Ectodermal cell (in vitro differentiated cells): ENCODE measurements at regions not wholly inside any gene's neighbourhood (a gene's known extent, or its start where the extent isn't known, plus 50 kb on each side); places are given as distances from the start of the nearest gene placed in this dataset.

ENCODE experiments used
- H3K27ac ChIP-seq: 2 replicates; pipeline ENCODE4 v1.7.0; 2013; ENCODE audit warnings: mild to moderate bottlenecking, low read depth, low read length; ENCODE audit not compliant: insufficient read depth, poor library complexity, severe bottlenecking
- H3K27me3 ChIP-seq: 2 replicates; pipeline ENCODE4 v1.7.0; 2013; ENCODE audit warnings: mild to moderate bottlenecking, low read length; ENCODE audit not compliant: insufficient read depth, control insufficient read depth, poor library complexity, severe bottlenecking
- H3K36me3 ChIP-seq: one replicate; pipeline ENCODE4 v1.7.0; 2013; ENCODE audit warnings: low read length; ENCODE audit not compliant: control insufficient read depth, insufficient read depth
- H3K4me1 ChIP-seq: one replicate; pipeline ENCODE4 v1.7.0; 2013; ENCODE audit warnings: low read length; ENCODE audit not compliant: control insufficient read depth, insufficient read depth
- H3K4me3 ChIP-seq: 2 replicates; pipeline ENCODE4 v1.7.0; 2013; ENCODE audit warnings: low read depth, low read length, control low read depth; ENCODE audit not compliant: insufficient read depth
- H3K9me3 ChIP-seq: 2 replicates; pipeline ENCODE4 v1.7.0; 2013; ENCODE audit warnings: mild to moderate bottlenecking, low read length, moderate library complexity; ENCODE audit not compliant: control insufficient read depth
- WGBS, 2 experiments: methylation state at CpG; one replicate each; pipeline ENCODE4 v1.1.7; 2013; ENCODE audit warnings: missing lambda C conversion rate in 2 of 2; 5-methylcytosine and 5-hydroxymethylcytosine counted together

GRCh38 chr10:28354511-28354910 is 51.6 kb upstream of the MPP7 start:
- Histone ChIP-seq H3K4me3 (no peak overlapping the region), H3K27ac (no peak overlapping the region), H3K27me3 (no peaks in the 10 kb centered on the region), H3K9me3 (no peaks in the 10 kb centered on the region), H3K4me1 (no peaks in the 10 kb centered on the region), H3K36me3 (no peaks in the 10 kb centered on the region)
- WGBS, 2 experiments = 90 to 96% methylated on average over 4 of the region's 4 CpGs

- 89 to 94% methylated on average over 2 of the region's 2 CpGs for WGBS, 2 experiments
- no peaks in the 10 kb centered on the region for H3K36me3 ChIP-seq
Measured at GRCh38 chr10:28355376-28355775, 52.5 kb upstream of the MPP7 start.

GRCh38 chr10:28359334-28359733 is 56.5 kb upstream of the MPP7 start:
- Histone ChIP-seq H3K4me3 (no peak overlapping the region), H3K36me3 (no peaks in the 10 kb centered on the region), H3K27me3 (no peaks in the 10 kb centered on the region), H3K9me3 (no peaks in the 10 kb centered on the region), H3K27ac (no peak overlapping the region), H3K4me1 (no peaks in the 10 kb centered on the region)
- WGBS, 2 experiments = 95 to 99% methylated on average over 1 to 3 of the region's 3 CpGs

More at GRCh38 chr10:28355376-28355775, 52.5 kb upstream of the MPP7 start:
- no peaks in the 10 kb centered on the region for H3K27me3 ChIP-seq
- H3K27ac ChIP-seq = no peak overlapping the region
- H3K4me1 ChIP-seq = no peaks in the 10 kb centered on the region
- H3K9me3 ChIP-seq = no peaks in the 10 kb centered on the region
- no peak overlapping the region for H3K4me3 ChIP-seq

GRCh38 chr10:28360175-28360574 is 57.3 kb upstream of the MPP7 start:
- no peaks in the 10 kb centered on the region for H3K27me3 ChIP-seq
- WGBS, 2 experiments = 83 to 98% methylated on average over 4 of the region's 4 CpGs
- no peaks in the 10 kb centered on the region for H3K4me1 ChIP-seq
- no peaks in the 10 kb centered on the region for H3K36me3 ChIP-seq
- no peaks in the 10 kb centered on the region for H3K9me3 ChIP-seq
- no peak overlapping the region for H3K27ac ChIP-seq
- H3K4me3 ChIP-seq = no peak overlapping the region

GRCh38 chr10:28363376-28363775 is 60.5 kb upstream of the MPP7 start:
- no peaks in the 10 kb centered on the region for H3K27me3 ChIP-seq
- no peak overlapping the region for H3K4me3 ChIP-seq
- H3K9me3 ChIP-seq = no peaks in the 10 kb centered on the region
- H3K36me3 ChIP-seq = no peaks in the 10 kb centered on the region
- H3K27ac ChIP-seq = no peak overlapping the region
- peaks cover 5% of the 10 kb centered on the region for H3K4me1 ChIP-seq

- Histone ChIP-seq H3K4me1 (peaks cover 5% of the 10 kb centered on the region), H3K27ac (no peak overlapping the region), H3K9me3 (no peaks in the 10 kb centered on the region), H3K36me3 (no peaks in the 10 kb centered on the region), H3K4me3 (no peak overlapping the region), H3K27me3 (no peaks in the 10 kb centered on the region)
- 85 to 93% methylated on average over 2 of the region's 2 CpGs for whole genome bisulfite sequencing, 2 experiments
Measured at GRCh38 chr10:28365840-28366239, 63.0 kb upstream of the MPP7 start.

- H3K4me1 ChIP-seq = peaks cover 5% of the 10 kb centered on the region
- no peak overlapping the region for H3K4me3 ChIP-seq
- H3K27me3 ChIP-seq = no peaks in the 10 kb centered on the region
Measured at GRCh38 chr10:28366994-28367393, 64.1 kb upstream of the MPP7 start.

GRCh38 chr10:28367413-28367812 is 64.5 kb upstream of the MPP7 start:
- H3K4me1 ChIP-seq = peaks cover 5% of the 10 kb centered on the region
- H3K4me3 ChIP-seq = no peak overlapping the region
- no peaks in the 10 kb centered on the region for H3K9me3 ChIP-seq
- H3K27ac ChIP-seq = no peak overlapping the region
- H3K36me3 ChIP-seq = no peaks in the 10 kb centered on the region
- WGBS, 2 experiments = 77 to 86% methylated on average over 9 of the region's 9 CpGs
- H3K27me3 ChIP-seq = no peaks in the 10 kb centered on the region

More at GRCh38 chr10:28366994-28367393, 64.1 kb upstream of the MPP7 start:
- H3K27ac ChIP-seq = no peak overlapping the region
- H3K9me3 ChIP-seq = no peaks in the 10 kb centered on the region
- WGBS, 2 experiments = 62 to 65% methylated on average over 7 of the region's 7 CpGs
- H3K36me3 ChIP-seq = no peaks in the 10 kb centered on the region

- H3K27ac ChIP-seq = no peak overlapping the region
- WGBS, 2 experiments = 90 to 92% methylated on average over 9 of the region's 9 CpGs
Measured at GRCh38 chr10:28367929-28368484, 65.1 kb upstream of the MPP7 start.

GRCh38 chr10:28370107-28370835 is 67.4 kb upstream of the MPP7 start:
- Histone ChIP-seq H3K36me3 (no peaks in the 10 kb centered on the region), H3K9me3 (no peaks in the 10 kb centered on the region), H3K27me3 (no peaks in the 10 kb centered on the region), H3K4me3 (no peak overlapping the region), H3K27ac (no peak overlapping the region), H3K4me1 (peaks cover 5% of the 10 kb centered on the region)
- WGBS, 2 experiments = 92 to 93% methylated on average over 2 of the region's 2 CpGs

More at GRCh38 chr10:28367929-28368484, 65.1 kb upstream of the MPP7 start:
- Histone ChIP-seq H3K4me3 (no peak overlapping the region), H3K9me3 (no peaks in the 10 kb centered on the region), H3K36me3 (no peaks in the 10 kb centered on the region), H3K27me3 (no peaks in the 10 kb centered on the region), H3K4me1 (peaks cover 5% of the 10 kb centered on the region)
